Activated CD4-positive, alpha-beta T cell treated with anti-CD3 and anti-CD28 coated beads, Interleukin-2, amount 50 U/mL, for 16 hours (primary cell): ENCODE measurements at regions not wholly inside any gene's neighbourhood (a gene's known extent, or its start where the extent isn't known, plus 50 kb on each side); places are given as distances from the start of the nearest gene placed in this dataset.
"Not testable (repeated sequence)": the region's sequence is repeated elsewhere in the genome, so short reads cannot be mapped to it uniquely, and the experiment has no call there.

Experiments used
- DNase-seq: peaks from one replicate; pipeline ENCODE4 v3.0.0-alpha.2; 2020

DNA sequence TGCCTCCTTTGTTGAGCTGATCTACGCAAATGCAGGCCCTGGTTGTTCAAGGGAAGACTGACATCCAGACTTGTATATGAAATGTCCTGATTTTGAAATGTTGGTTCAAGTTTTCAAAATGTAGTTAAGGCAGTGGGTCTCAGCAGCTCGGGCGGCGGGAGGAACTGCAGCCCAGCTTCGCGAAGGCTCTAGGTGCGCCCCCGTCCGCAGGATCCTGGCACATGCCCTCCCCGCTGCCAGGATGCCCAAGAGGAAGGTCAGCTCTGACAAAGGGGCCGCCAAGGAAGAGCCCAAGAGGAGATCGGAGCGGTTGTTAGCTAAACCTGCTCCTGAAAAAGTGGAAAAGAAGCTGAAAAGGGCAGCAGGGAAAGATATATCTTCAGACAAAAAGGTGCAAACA, 1310.1 kb downstream of the ADGRL3 start:
- no peak for DNase-seq

DNA sequence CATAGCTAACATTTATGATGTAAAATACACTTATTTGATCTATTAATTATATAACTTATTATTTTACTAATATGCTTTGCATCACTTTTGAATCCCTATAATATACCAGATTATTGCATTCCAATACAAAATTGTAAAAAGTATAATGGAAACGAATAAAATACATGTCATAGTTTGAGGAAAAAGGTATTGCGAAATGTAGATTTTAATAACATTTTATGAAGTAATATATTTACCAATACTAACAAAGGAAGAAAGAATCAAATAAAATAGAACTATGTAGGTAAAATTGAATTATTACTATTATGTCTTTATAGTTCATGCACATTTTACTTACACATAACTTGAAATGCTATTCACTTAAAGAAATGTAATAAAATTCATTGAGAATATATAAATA, 1300.2 kb downstream of the ADGRL3 start:
- DNase-seq = no peak

DNA sequence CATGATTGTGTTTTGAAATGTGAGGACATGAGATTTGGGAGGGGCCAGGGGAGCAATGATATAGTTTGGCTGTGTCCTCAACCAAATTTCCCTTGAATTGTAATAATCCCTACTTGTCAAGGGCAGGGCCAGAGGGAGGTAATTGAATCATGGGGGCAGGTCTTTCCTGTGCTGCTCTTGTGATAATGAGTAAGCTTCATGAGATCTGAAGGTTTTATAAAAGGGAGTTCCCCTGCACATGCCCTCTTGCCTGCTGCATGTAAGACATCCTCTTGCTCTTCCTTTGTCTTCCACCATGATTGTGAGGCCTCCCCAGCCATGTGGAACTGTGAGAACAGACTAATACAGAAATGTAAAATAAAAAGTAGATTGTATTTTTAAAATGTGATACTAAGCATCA, 1294.9 kb downstream of the ADGRL3 start:
- DNase-seq = no peak

GRCh38 chr4:62491756-62492155, 1291.6 kb downstream of the ADGRL3 start:
- DNase-seq = not testable (repeated sequence)

DNA sequence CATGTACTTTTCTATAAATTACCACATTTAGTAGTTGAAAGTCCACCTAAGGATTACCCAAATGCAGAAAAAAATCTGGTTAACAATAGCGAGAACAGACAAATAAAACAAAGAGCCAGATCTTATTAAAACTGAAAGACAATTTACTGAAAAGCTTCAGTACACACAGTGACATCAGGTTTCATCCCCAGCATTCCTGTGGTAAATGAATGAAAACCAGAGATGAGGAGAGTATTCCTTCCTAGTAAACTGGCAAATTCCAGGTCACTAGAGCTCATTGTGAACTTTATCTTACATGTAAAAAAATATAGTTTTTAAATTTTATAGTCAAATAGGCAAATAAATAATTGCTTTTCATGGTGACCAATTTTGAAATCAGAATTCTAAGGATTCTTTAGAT, 1290.5 kb downstream of the ADGRL3 start:
- DNase-seq = no peak

DNA sequence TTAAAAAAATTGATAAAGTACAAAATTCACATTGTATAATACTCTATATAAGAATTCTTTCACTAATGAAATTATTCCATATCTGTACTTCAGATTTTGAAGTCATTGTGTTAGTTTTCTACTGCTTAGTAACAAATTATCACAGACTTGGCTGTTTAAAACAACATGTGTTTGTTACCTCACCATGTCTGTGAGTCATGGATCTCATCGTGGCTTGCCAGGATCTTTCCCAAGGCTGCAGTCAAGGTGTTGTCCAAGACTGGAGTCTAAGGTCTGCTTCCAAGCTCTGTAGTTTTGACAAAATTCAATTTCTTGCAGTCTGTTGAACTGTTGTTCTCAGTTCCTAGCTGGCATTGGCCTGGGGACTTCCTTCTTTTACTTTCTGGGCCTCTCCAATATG, 1286.9 kb downstream of the ADGRL3 start:
- no peak for DNase-seq

DNA sequence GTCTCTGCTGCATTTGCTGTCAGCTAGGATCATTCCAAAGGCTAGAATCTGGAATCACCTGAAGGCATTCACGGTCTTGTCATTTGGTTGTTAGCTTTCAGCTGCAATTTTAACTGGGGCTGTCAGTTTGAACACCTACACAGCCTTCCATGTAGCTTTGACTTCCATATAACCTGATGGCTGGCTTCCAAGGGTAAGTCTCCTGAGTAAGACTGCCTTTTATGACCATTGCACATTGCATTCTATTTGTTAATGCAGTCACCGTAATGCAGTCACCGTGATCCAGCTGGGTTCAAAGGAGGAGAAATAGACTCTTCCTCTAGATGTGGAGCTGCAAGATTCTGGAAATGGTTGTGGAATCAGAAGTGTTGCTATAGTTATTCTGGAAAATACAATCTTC, 1284.2 kb downstream of the ADGRL3 start:
- DNase-seq = no peak

GRCh38 chr4:62482355-62482754, 1282.2 kb downstream of the ADGRL3 start:
- no peak for DNase-seq

GRCh38 chr4:62475596-62475995, 1275.5 kb downstream of the ADGRL3 start:
- no peak for DNase-seq

- no peak for DNase-seq
These were observed 1274.7 kb downstream of the ADGRL3 start for GRCh38 chr4:62474802-62475201.

GRCh38 chr4:62471021-62471420, 1270.9 kb downstream of the ADGRL3 start:
- no peak for DNase-seq

GRCh38 chr4:62470421-62470983, 1270.4 kb downstream of the ADGRL3 start:
- DNase-seq = no peak

DNA sequence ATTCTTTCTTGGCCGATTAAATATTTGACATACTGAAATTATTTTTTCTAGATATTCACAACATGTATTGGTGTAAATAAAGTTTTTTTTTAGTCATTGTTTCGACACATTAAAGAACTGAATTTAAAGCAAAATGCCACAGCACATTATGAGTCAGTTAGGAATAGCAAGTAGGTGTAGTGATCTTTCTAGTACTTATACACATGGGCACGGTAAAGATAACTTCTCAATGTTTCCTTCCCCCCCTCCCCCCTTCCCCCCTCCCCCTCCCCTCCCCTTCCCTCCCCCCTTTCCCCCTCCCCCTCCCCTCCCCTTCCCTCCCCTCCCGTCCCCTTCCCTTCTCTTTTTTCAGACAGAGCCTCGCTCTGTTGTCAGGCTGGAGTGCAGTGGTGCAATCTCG, 1269.9 kb downstream of the ADGRL3 start:
- no peak for DNase-seq

- no peak for DNase-seq
These were observed 1261.8 kb downstream of the ADGRL3 start for GRCh38 chr4:62461961-62462360.

- DNase-seq = no peak
These were observed 1260.2 kb downstream of the ADGRL3 start for GRCh38 chr4:62460329-62460728.

DNA sequence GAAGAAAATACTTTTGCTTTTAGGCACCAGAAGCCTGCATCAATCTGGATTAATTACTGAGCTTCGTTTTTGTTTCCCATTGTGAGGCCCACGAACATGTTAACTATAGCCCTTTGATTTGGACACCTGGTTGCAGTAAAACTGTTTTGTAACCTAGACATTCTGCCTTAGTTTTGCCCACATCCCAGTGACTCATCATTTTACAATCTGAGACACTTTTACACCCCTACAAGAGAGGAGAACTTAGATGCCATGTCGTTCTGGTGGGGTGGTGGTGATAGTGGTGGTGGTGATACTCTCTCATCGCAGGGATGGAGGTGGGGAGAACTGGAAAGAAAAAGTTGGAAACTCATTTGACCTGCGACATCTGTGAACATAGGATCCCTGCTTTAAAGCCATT, 1257.2 kb downstream of the ADGRL3 start:
- no peak for DNase-seq

DNA sequence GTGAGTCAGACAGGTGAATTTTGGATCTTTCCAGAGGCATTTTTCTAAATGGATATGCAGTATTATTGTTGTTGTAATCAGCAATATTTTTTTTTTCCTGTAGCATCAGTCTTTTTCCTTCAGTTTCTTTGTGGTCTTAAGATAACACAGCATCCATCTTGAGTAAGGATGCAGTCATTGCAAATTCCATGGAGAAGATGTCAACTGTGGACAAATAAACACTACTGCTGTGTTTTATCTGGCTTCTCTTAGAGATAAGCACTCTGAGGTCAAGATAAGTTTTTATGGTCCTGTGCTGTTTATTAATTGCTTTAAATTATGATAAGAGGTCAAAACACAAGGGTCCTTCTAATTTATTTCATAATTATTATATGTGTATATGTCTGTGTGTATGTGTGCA, 1255.7 kb downstream of the ADGRL3 start:
- no peak for DNase-seq

- no peak for DNase-seq
These were observed 1254.4 kb downstream of the ADGRL3 start for GRCh38 chr4:62454535-62454934.

DNA sequence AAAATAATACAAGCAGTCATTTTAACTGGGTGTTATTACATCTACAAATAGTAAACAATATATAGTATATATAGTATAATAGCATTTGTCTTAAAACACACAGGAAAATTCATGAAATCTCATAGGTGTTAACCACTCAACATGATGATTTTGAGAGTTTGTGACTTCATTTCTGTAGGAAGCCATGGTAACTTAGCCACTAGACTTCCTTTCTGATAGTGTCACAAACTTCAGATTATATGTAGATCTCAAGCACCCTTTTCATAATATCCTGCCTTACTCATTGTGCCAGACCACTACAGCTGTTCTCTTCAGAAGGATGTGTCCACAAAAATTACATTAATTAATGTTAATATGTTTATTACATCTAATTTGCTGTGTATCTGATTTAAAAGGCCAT, 1250.6 kb downstream of the ADGRL3 start:
- DNase-seq = peak; percentile 0

DNA sequence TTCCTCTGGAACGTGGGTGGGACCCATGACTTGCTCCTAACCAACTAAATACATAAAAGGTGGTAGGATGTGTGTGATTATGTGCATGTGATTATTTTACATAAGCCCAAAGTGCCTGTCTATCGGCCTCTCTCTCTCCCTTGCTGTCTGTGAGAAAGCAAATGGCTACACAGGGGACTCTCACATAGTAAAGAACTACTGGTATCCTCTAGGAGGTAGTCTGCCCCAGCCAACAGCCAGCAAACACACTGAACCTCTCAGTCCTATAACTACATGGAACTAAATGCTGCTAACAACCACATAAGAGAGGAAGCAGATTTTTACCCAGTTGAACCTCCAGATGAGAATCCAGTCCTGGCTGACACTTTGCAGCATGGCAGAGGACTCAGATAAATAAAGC, 1249.4 kb downstream of the ADGRL3 start:
- no peak for DNase-seq

- no peak for DNase-seq
These were observed 1248.8 kb downstream of the ADGRL3 start for GRCh38 chr4:62448911-62449310.

- DNase-seq = no peak
These were observed 1238.9 kb downstream of the ADGRL3 start for GRCh38 chr4:62439051-62439450.

GRCh38 chr4:62434921-62435320, 1234.8 kb downstream of the ADGRL3 start:
- DNase-seq = no peak

GRCh38 chr4:62431513-62432231, 1231.5 kb downstream of the ADGRL3 start:
- DNase-seq = not testable (repeated sequence)

- DNase-seq = no peak
These were observed 1229.2 kb downstream of the ADGRL3 start for GRCh38 chr4:62429297-62429696.
